Ovary (tissue), 7 donors: ENCODE measurements at regions not wholly inside any gene's neighbourhood (a gene's known extent, or its start where the extent isn't known, plus 50 kb on each side); places are given as distances from the start of the nearest gene placed in this dataset.
A peak's percentile ranks its signal among the peaks of the same experiment; 100 is the strongest.

Experiments used
- DNase-seq, 5 donors: peaks; one replicate each; pipeline ENCODE4 v3.0.0-alpha.2; 2019 to 2020
- H3K27ac ChIP-seq, 2 donors: fragments of 200-600 bp; one replicate each; pipeline versions ENCODE4 v1.5.1 to v1.8.0; 2019 to 2022
- H3K27me3 ChIP-seq: fragments of 200-600 bp; one replicate; pipeline ENCODE4 v1.8.0; 2022
- H3K36me3 ChIP-seq: fragments of 200-600 bp; sonication (generic); one replicate; pipeline ENCODE4 v1.5.1; 2019
- H3K4me1 ChIP-seq: one replicate; pipeline ENCODE4 v1.8.1; 2013; ENCODE audit warnings: mild to moderate bottlenecking, moderate library complexity; ENCODE audit not compliant: insufficient read depth
- H3K4me3 ChIP-seq: fragments of 200-600 bp; sonication (generic); one replicate; pipeline ENCODE4 v1.5.1; 2017
- H3K9me3 ChIP-seq, 2 donors: fragments of 200-600 bp in 1 of 2; sonication (generic) in 1 of 2; one replicate each; pipeline versions ENCODE4 v1.5.1 to v1.8.1; 2013 to 2019; ENCODE audit warnings: mild to moderate bottlenecking in 1 of 2, moderate library complexity in 1 of 2
- CTCF ChIP-seq, 3 donors: fragments of 450-650 bp in 2 of 3; fragments of 200-600 bp in 1 of 3; IDR thresholded peaks; one replicate each; pipeline versions ENCODE4 v1.5.1 to v1.8.0; 2016 to 2022; ENCODE audit warnings: antibody characterized with exemption in 3 of 3, mild to moderate bottlenecking in 1 of 3
- EP300 ChIP-seq: sonication (generic); formaldehyde crosslinking; IDR thresholded peaks from one replicate; pipeline ENCODE4 v1.6.1; 2017; ENCODE audit warnings: antibody characterized with exemption
- POLR2A ChIP-seq: fragments of 450-650 bp; IDR thresholded peaks from one replicate; pipeline ENCODE4 v1.6.1; 2017; ENCODE audit warnings: antibody characterized with exemption, mild to moderate bottlenecking, moderate library complexity
- WGBS, 3 donors: extraction: QIAGEN DNeasy Blood & Tissue Kit in 1 of 3; methylation state at CpG; one replicate each; pipeline versions ENCODE4 v1.1.5 to v1.1.7; 2013 to 2017; 5-methylcytosine and 5-hydroxymethylcytosine counted together
- intact Hi-C, 4 donors: fragments of 100-400 bp; cut with DNase I; formaldehyde crosslinking; loops; one replicate each; pipeline versions ENCODE4 v1.11.0 to v1.15.1; 2022 to 2023
- donor health status: DM: no; HTN: no; CAD: no; lungs with moderate emphysema.
- donor health status: DM: no; HTN: no; CAD: no.
- donor health status: Bipolar disorder and iron deficiency.
- donor health status: DM: no; HTN: no; CAD: no.
- donor health status: DM: yes; HTN: yes; CAD: no.

GRCh38 chr6:21895555-21895954, 302.0 kb downstream of the SOX4 start:
- WGBS, 3 donors: 93 to 95% (median 94%) methylated on average over 6 of the region's 6 CpGs
- no peaks in the 10 kb centered on the region for H3K27me3 ChIP-seq
- H3K36me3 ChIP-seq: no peaks in the 10 kb centered on the region
- H3K9me3 ChIP-seq: no peaks in the 10 kb centered on the region
- DNase-seq: no peak
- H3K4me1 ChIP-seq: no peaks in the 10 kb centered on the region
- intact Hi-C loops: no loop called here
- TF ChIP-seq EP300 (no peak), CTCF (IDR thresholded peaks at IDR 0.05) (no peak), POLR2A (no peak)
- no peak overlapping the region for H3K4me3 ChIP-seq
- H3K27ac ChIP-seq: no peak overlapping the region

GRCh38 chr6:21898107-21898796, 304.7 kb downstream of the SOX4 start:
- intact Hi-C loops: no loop called here
- 50 to 69% (median 53%) methylated on average over 5 of the region's 5 CpGs for WGBS, 3 donors
- TF ChIP-seq POLR2A: no peak

GRCh38 chr6:21899708-21900107, 306.2 kb downstream of the SOX4 start:
- intact Hi-C loops: no loop called here
- TF ChIP-seq EP300: no peak
- TF ChIP-seq POLR2A: no peak
- TF ChIP-seq CTCF (IDR thresholded peaks at IDR 0.05): no peak

More at GRCh38 chr6:21898107-21898796, 304.7 kb downstream of the SOX4 start:
- no peaks in the 10 kb centered on the region for H3K9me3 ChIP-seq
- no peak for DNase-seq
- no peak overlapping the region for H3K4me3 ChIP-seq
- H3K27ac ChIP-seq: no peak overlapping the region
- no peaks in the 10 kb centered on the region for H3K36me3 ChIP-seq
- H3K27me3 ChIP-seq: no peaks in the 10 kb centered on the region
- peaks cover 2% of the 10 kb centered on the region for H3K4me1 ChIP-seq

GRCh38 chr6:21900730-21901129, 307.2 kb downstream of the SOX4 start:
- intact Hi-C loops: no loop called here
- Histone ChIP-seq H3K4me3 (no peak overlapping the region), H3K27me3 (no peaks in the 10 kb centered on the region), H3K27ac (no peak overlapping the region), H3K4me1 (peaks cover 4% of the 10 kb centered on the region), H3K9me3 (no peaks in the 10 kb centered on the region), H3K36me3 (no peaks in the 10 kb centered on the region)
- peak in 2 of 5 donors; percentile 51 to 52 for DNase-seq
- no peak for TF ChIP-seq POLR2A
- TF ChIP-seq EP300: no peak
- TF ChIP-seq CTCF (IDR thresholded peaks at IDR 0.05): no peak
- 37 to 57% (median 52%) methylated on average over 2 of the region's 2 CpGs for WGBS, 3 donors

More at GRCh38 chr6:21899708-21900107, 306.2 kb downstream of the SOX4 start:
- H3K27ac ChIP-seq: no peak overlapping the region
- H3K4me1 ChIP-seq: peaks cover 4% of the 10 kb centered on the region
- no peaks in the 10 kb centered on the region for H3K36me3 ChIP-seq
- WGBS, 3 donors: 48 to 67% (median 56%) methylated on average over 6 of the region's 6 CpGs
- DNase-seq: no peak
- H3K4me3 ChIP-seq: no peak overlapping the region
- H3K9me3 ChIP-seq: no peaks in the 10 kb centered on the region
- no peaks in the 10 kb centered on the region for H3K27me3 ChIP-seq

- 84 to 92% (median 88%) methylated on average over 7 of the region's 7 CpGs for WGBS, 3 donors
- no peak for DNase-seq
- H3K27ac ChIP-seq: peak overlapping the region in 1 of 2 donors; percentile 21
- no peaks in the 10 kb centered on the region for H3K27me3 ChIP-seq
- TF ChIP-seq POLR2A (no peak), CTCF (IDR thresholded peaks at IDR 0.05) (no peak), EP300 (no peak)
- intact Hi-C loops: no loop called here
- H3K4me1 ChIP-seq: peaks cover 4% of the 10 kb centered on the region
- H3K36me3 ChIP-seq: no peaks in the 10 kb centered on the region
- no peaks in the 10 kb centered on the region for H3K9me3 ChIP-seq
- no peak overlapping the region for H3K4me3 ChIP-seq
These were observed 309.1 kb downstream of the SOX4 start for GRCh38 chr6:21902628-21903169.
